HL-60 (cell line): ENCODE measurements at regions not wholly inside any gene's neighbourhood (a gene's known extent, or its start where the extent isn't known, plus 50 kb on each side); places are given as distances from the start of the nearest gene placed in this dataset.

Experiments
- DNase-seq, 2 experiments: peaks; one replicate each; pipeline ENCODE4 v3.0.0-alpha.2; 2010 to 2020; ENCODE audit warnings: low read depth in 1 of 2, low spot score in 1 of 2
- H3K27ac ChIP-seq: fragments of 250-450 bp; sonication (Bioruptor Pico); replicated peaks from 2 replicates; pipeline ENCODE4 v1.5.1; 2020; ENCODE audit warnings: mild to moderate bottlenecking, moderate library complexity
- H3K27me3 ChIP-seq: fragments of 250-450 bp; sonication (Bioruptor Pico); 2 replicates; pipeline ENCODE4 v1.5.1; 2021; ENCODE audit warnings: mild to moderate bottlenecking, moderate library complexity; ENCODE audit not compliant: insufficient read depth, poor library complexity, severe bottlenecking
- H3K4me3 ChIP-seq: replicated peaks from 2 replicates; pipeline ENCODE4 v1.5.1; 2011; ENCODE audit warnings: mild to moderate bottlenecking, control low read depth, low read length; ENCODE audit not compliant: insufficient read depth
- GABPA ChIP-seq: IDR thresholded peaks from 2 replicates; pipeline ENCODE4 v1.6.1; 2012; ENCODE audit warnings: low read depth
- POLR2AphosphoS5 ChIP-seq: IDR thresholded peaks from 2 replicates; pipeline ENCODE4 v1.6.1; 2012; ENCODE audit warnings: low read depth
- SPI1 ChIP-seq: IDR thresholded peaks from 2 replicates; pipeline ENCODE4 v1.6.1; 2012; ENCODE audit warnings: low read depth, mild to moderate bottlenecking, borderline replicate concordance
- TF ChIP-seq, protein P1 (sequence below): IDR thresholded peaks from 2 replicates; pipeline ENCODE4 v1.6.1; 2012; ENCODE audit warnings: low read depth; ENCODE audit not compliant: insufficient replicate concordance
- TF ChIP-seq, protein P2 (sequence below): IDR thresholded peaks from one replicate; pipeline ENCODE4 v1.5.1; 2011; ENCODE audit warnings: low read length, control low read depth, inconsistent platforms; ENCODE audit not compliant: insufficient read depth

DNA sequence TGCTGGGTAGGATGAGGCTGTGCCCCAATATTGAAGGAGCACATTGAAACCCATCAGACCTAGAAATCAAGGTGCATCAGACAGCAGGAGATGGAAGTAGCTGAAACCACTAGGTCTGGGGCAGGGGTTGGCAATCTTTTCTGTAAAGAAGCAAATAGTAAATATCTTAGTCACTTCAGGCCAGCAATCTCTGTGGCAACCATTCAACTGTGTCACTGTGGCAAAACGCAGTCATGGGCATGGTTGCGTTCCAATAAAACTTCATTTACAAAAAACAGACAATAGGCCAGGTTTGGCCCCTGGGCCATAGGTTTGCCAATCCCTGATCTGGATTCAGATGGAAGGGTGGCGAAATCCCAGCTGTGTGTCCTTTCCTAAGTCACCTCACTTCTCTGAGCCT is 397.3 kb downstream of the MED13L start:
- Histone ChIP-seq H3K27ac (no peak overlapping the region), H3K4me3 (no peak overlapping the region), H3K27me3 (peaks cover 2% of the 10 kb centered on the region)
- TF ChIP-seq GABPA (no peak), POLR2AphosphoS5 (no peak)
- TF ChIP-seq, protein P1, sequence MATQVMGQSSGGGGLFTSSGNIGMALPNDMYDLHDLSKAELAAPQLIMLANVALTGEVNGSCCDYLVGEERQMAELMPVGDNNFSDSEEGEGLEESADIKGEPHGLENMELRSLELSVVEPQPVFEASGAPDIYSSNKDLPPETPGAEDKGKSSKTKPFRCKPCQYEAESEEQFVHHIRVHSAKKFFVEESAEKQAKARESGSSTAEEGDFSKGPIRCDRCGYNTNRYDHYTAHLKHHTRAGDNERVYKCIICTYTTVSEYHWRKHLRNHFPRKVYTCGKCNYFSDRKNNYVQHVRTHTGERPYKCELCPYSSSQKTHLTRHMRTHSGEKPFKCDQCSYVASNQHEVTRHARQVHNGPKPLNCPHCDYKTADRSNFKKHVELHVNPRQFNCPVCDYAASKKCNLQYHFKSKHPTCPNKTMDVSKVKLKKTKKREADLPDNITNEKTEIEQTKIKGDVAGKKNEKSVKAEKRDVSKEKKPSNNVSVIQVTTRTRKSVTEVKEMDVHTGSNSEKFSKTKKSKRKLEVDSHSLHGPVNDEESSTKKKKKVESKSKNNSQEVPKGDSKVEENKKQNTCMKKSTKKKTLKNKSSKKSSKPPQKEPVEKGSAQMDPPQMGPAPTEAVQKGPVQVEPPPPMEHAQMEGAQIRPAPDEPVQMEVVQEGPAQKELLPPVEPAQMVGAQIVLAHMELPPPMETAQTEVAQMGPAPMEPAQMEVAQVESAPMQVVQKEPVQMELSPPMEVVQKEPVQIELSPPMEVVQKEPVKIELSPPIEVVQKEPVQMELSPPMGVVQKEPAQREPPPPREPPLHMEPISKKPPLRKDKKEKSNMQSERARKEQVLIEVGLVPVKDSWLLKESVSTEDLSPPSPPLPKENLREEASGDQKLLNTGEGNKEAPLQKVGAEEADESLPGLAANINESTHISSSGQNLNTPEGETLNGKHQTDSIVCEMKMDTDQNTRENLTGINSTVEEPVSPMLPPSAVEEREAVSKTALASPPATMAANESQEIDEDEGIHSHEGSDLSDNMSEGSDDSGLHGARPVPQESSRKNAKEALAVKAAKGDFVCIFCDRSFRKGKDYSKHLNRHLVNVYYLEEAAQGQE = no peak
- TF ChIP-seq, protein P2, sequence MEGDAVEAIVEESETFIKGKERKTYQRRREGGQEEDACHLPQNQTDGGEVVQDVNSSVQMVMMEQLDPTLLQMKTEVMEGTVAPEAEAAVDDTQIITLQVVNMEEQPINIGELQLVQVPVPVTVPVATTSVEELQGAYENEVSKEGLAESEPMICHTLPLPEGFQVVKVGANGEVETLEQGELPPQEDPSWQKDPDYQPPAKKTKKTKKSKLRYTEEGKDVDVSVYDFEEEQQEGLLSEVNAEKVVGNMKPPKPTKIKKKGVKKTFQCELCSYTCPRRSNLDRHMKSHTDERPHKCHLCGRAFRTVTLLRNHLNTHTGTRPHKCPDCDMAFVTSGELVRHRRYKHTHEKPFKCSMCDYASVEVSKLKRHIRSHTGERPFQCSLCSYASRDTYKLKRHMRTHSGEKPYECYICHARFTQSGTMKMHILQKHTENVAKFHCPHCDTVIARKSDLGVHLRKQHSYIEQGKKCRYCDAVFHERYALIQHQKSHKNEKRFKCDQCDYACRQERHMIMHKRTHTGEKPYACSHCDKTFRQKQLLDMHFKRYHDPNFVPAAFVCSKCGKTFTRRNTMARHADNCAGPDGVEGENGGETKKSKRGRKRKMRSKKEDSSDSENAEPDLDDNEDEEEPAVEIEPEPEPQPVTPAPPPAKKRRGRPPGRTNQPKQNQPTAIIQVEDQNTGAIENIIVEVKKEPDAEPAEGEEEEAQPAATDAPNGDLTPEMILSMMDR = no peak
- DNase-seq = no peak

DNA sequence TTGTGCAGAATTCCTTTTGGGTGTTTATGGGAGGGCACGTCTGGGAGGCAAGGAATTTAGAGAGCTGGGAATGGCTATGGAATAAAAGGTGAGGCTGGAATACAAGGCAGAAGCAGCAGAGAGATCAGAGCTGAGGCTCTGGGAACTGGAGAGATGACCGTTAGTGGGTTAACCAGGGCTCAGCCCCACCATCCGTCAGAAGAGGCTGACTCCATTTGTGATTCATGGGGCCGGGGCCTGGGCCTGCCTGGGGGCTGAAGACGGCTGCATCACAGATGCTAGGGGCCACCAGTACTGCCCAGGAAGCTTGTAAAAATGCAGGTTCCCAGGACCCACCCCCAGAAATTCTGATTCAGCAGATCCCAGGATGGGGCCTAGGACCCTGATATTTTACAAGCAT is 398.1 kb downstream of the MED13L start:
- H3K4me3 ChIP-seq = no peak overlapping the region
- H3K27me3 ChIP-seq = no peaks in the 10 kb centered on the region
- TF ChIP-seq, protein P2 = no peak
- TF ChIP-seq POLR2AphosphoS5 (no peak), GABPA (no peak), SPI1 (no peak)
- TF ChIP-seq, protein P1 = no peak
- DNase-seq = no peak
- H3K27ac ChIP-seq = no peak overlapping the region

DNA sequence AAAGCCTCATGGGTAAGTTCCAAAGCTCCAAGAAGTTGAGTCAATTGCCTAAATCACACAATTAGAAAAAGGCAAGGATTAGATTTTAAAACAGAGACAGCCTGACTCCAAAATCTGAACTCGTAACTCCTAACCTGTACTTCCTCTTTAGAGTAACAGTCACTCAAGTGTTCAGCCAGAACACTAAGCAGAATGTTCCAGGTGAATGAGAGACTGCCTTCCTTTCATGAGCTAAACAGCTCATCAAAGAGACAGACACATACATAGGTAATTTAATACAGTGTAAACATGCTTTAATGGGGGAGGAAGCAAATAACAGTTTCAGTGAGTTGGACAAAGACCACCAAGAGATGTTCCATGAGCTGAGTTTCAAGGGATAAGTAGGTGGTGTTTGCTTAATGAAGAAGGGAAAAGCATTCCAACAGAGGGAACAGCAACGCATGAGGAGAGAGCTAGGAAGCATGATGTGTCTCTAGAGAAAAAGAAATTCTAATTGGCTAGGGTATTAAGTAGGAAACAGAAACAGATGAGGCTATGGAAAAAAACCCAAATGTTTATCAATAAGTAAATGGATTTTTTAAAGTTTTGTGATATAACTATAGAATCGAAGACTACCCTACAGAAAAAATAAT is 403.9 kb downstream of the MED13L start:
- TF ChIP-seq, protein P2 = no peak
- no peak for TF ChIP-seq GABPA
- TF ChIP-seq SPI1 = no peak
- TF ChIP-seq, protein P1 = no peak
- TF ChIP-seq POLR2AphosphoS5 = no peak
- Histone ChIP-seq H3K27ac (no peak overlapping the region), H3K27me3 (no peaks in the 10 kb centered on the region), H3K4me3 (no peak overlapping the region)
- DNase-seq = no peak
